ENCODE measurements at regions not wholly inside any gene's neighbourhood (a gene's known extent, or its start where the extent isn't known, plus 50 kb on each side); places are given as distances from the start of the nearest gene placed in this dataset.

- no peak for TF ChIP-seq EZH2 (IDR thresholded peaks at IDR 0.05; ENCODE audit: insufficient read depth, poor library complexity, severe bottlenecking)
- no peak for TF ChIP-seq EZH2phosphoT487 (IDR thresholded peaks at IDR 0.05; ENCODE audit: insufficient read depth, low read depth)
These were observed 272.1 kb upstream of the DOK6 start for GRCh38 chr18:69128566-69128965.
